UCSD-AML1 (cell line): ENCODE measurements at regions not wholly inside any gene's neighbourhood (a gene's known extent, or its start where the extent isn't known, plus 50 kb on each side); places are given as distances from the start of the nearest gene placed in this dataset.

ENCODE experiments used
- DNase-seq: peaks from one replicate; lab custom pipeline; 2025; ENCODE audit not compliant: unreplicated experiment; lab: John Stamatoyannopoulos, UW

- no peak for DNase-seq
These were observed 195.7 kb upstream of the KLF6 start for GRCh38 chr10:3980660-3981059.

- DNase-seq: no peak
These were observed 195.1 kb upstream of the KLF6 start for GRCh38 chr10:3980144-3980543.

GRCh38 chr10:3978761-3979160 lies 193.8 kb upstream of the KLF6 start:
- DNase-seq: no peak

- no peak for DNase-seq
These were observed 193.2 kb upstream of the KLF6 start for GRCh38 chr10:3978174-3978573.

GRCh38 chr10:3977761-3978160 lies 192.8 kb upstream of the KLF6 start:
- no peak for DNase-seq

GRCh38 chr10:3976718-3977117 lies 191.7 kb upstream of the KLF6 start:
- DNase-seq: no peak

GRCh38 chr10:3976171-3976570 lies 191.2 kb upstream of the KLF6 start:
- DNase-seq: no peak

GRCh38 chr10:3975016-3975415 lies 190.0 kb upstream of the KLF6 start:
- no peak for DNase-seq

GRCh38 chr10:3972460-3973301 lies 187.7 kb upstream of the KLF6 start:
- no peak for DNase-seq

- DNase-seq: no peak
These were observed 186.7 kb upstream of the KLF6 start for GRCh38 chr10:3971713-3972112.

- DNase-seq: no peak
These were observed 185.1 kb upstream of the KLF6 start for GRCh38 chr10:3969876-3970666.

GRCh38 chr10:3968727-3969126 lies 183.7 kb upstream of the KLF6 start:
- DNase-seq: no peak

GRCh38 chr10:3964516-3964915 lies 179.5 kb upstream of the KLF6 start:
- no peak for DNase-seq

- no peak for DNase-seq
These were observed 178.2 kb upstream of the KLF6 start for GRCh38 chr10:3963191-3963673.

GRCh38 chr10:3961082-3961481 lies 176.1 kb upstream of the KLF6 start:
- DNase-seq: no peak

GRCh38 chr10:3960496-3960895 lies 175.5 kb upstream of the KLF6 start:
- no peak for DNase-seq

GRCh38 chr10:3959370-3960325 lies 174.6 kb upstream of the KLF6 start:
- no peak for DNase-seq

GRCh38 chr10:3958472-3958996 lies 173.5 kb upstream of the KLF6 start:
- DNase-seq: no peak

- DNase-seq: no peak
These were observed 171.1 kb upstream of the KLF6 start for GRCh38 chr10:3955955-3956617.

- no peak for DNase-seq
These were observed 170.5 kb upstream of the KLF6 start for GRCh38 chr10:3955493-3955892.
